ENCODE measurements at regions not wholly inside any gene's neighbourhood (a gene's known extent, or its start where the extent isn't known, plus 50 kb on each side); places are given as distances from the start of the nearest gene placed in this dataset.

- H3K79me2 ChIP-seq (ENCODE audit: control insufficient read depth, insufficient read depth, low read length): no peaks in the 10 kb centered on the region
- ChIA-PET POLR2A (no interaction called here), RAD21 (ENCODE audit: unreplicated experiment) (no interaction called here), CTCF (no interaction called here), SMC1A (ENCODE audit: uncharacterized antibody, unreplicated experiment) (no interaction called here)
- H2AFZ ChIP-seq (ENCODE audit: control insufficient read depth, low read depth, low read length): no peak overlapping the region
- no peaks in the 10 kb centered on the region for H3K4me1 ChIP-seq (ENCODE audit: control insufficient read depth, insufficient read depth, low read length)
- H3K9me3 ChIP-seq (replicated peaks; ENCODE audit: control insufficient read depth, insufficient read depth, low read length): no peaks in the 10 kb centered on the region
- in situ Hi-C loops (cut with MboI) (no loop called here), intact Hi-C loops (cut with micrococcal nuclease; ENCODE audit: unreplicated experiment) (no loop called here)
- H4K20me1 ChIP-seq (ENCODE audit: control insufficient read depth, insufficient read depth): no peaks in the 10 kb centered on the region
- no TSS peak for BruUV-seq (replicated peaks)
- no peaks in the 10 kb centered on the region for H3K27me3 ChIP-seq (replicated peaks in 1 of 2; ENCODE audit: control insufficient read depth in 2 of 2, insufficient read depth in 2 of 2, low read length in 1 of 2)
- no peak overlapping the region for H3K4me2 ChIP-seq (ENCODE audit: control insufficient read depth, insufficient read depth)
- no peak overlapping the region for H3K9ac ChIP-seq (ENCODE audit: control insufficient read depth, insufficient read depth, low read length)
- WGBS (ENCODE audit: insufficient coverage, insufficient replicate concordance, low lambda C conversion rate, missing lambda C conversion rate): 16% methylated on average over 2 of the region's 2 CpGs
- TF ChIP-seq, protein P1, sequence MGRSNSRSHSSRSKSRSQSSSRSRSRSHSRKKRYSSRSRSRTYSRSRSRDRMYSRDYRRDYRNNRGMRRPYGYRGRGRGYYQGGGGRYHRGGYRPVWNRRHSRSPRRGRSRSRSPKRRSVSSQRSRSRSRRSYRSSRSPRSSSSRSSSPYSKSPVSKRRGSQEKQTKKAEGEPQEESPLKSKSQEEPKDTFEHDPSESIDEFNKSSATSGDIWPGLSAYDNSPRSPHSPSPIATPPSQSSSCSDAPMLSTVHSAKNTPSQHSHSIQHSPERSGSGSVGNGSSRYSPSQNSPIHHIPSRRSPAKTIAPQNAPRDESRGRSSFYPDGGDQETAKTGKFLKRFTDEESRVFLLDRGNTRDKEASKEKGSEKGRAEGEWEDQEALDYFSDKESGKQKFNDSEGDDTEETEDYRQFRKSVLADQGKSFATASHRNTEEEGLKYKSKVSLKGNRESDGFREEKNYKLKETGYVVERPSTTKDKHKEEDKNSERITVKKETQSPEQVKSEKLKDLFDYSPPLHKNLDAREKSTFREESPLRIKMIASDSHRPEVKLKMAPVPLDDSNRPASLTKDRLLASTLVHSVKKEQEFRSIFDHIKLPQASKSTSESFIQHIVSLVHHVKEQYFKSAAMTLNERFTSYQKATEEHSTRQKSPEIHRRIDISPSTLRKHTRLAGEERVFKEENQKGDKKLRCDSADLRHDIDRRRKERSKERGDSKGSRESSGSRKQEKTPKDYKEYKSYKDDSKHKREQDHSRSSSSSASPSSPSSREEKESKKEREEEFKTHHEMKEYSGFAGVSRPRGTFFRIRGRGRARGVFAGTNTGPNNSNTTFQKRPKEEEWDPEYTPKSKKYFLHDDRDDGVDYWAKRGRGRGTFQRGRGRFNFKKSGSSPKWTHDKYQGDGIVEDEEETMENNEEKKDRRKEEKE (IDR thresholded peaks at IDR 0.05): no peak
- TF ChIP-seq ZBED1 (IDR thresholded peaks at IDR 0.05; ENCODE audit: borderline replicate concordance) (no peak), STAT1 (conservative IDR thresholded peaks at IDR 0.05) (no peak), MEF2B (IDR thresholded peaks at IDR 0.05; ENCODE audit: partially characterized antibody, poor library complexity, severe bottlenecking) (no peak), KDM1A (IDR thresholded peaks at IDR 0.05; ENCODE audit: borderline replicate concordance) (no peak), ZSCAN29 (IDR thresholded peaks at IDR 0.05) (no peak), EED (IDR thresholded peaks at IDR 0.05; ENCODE audit: low read depth) (no peak), FOXK2 (IDR thresholded peaks at IDR 0.05) (no peak), IRF5 (IDR thresholded peaks at IDR 0.05; ENCODE audit: borderline replicate concordance) (no peak), TBL1XR1 (IDR thresholded peaks at IDR 0.05; ENCODE audit: low read depth, low read length) (no peak), MLLT1 (IDR thresholded peaks at IDR 0.05) (no peak)
- FAIRE-seq: no peak
- no peak overlapping the region for H3K4me3 ChIP-seq
- no peak for ATAC-seq
- H3K36me3 ChIP-seq (ENCODE audit: control insufficient read depth in 2 of 2, insufficient read depth in 2 of 2, low read length in 1 of 2): no peaks in the 10 kb centered on the region
- no peak overlapping the region for H3K27ac ChIP-seq (ENCODE audit: control insufficient read depth, insufficient read depth)
- DNase-seq (ENCODE audit: low read depth, low spot score): no peak
These were observed 128.9 kb upstream of the DKK2 start for GRCh38 chr4:107164962-107165475.
